PC-9 (cell line): ENCODE measurements at regions not wholly inside any gene's neighbourhood (a gene's known extent, or its start where the extent isn't known, plus 50 kb on each side); places are given as distances from the start of the nearest gene placed in this dataset.

Experiments used
- BruUV-seq: library from RNA; stranded (reverse); fragments of 400-500 nt; replicated peaks from 2 replicates; lab custom pipeline; 2021; lab: Mats Ljungman, UMichigan
- CTCF ChIA-PET: fragments of 300-600 bp; sonication (Branson Sonifier 250); formaldehyde crosslinking; loops from one replicate; lab custom pipeline; 2022; ENCODE audit warnings: antibody characterized with exemption; lab: Charles Lee
- POLR2A ChIA-PET: fragments of 300-600 bp; sonication (Branson Sonifier 250); formaldehyde crosslinking; loops from one replicate; lab custom pipeline; 2022; ENCODE audit warnings: antibody characterized with exemption; ENCODE audit not compliant: unreplicated experiment; lab: Charles Lee
- DNase-seq, 2 experiments: peaks; one replicate each; pipeline versions ENCODE4 v3.0.0 to v3.0.0-alpha.2; 2015 to 2022; ENCODE audit warnings: mixed read lengths in 1 of 2
- H2AFZ ChIP-seq: fragments of 200-600 bp; sonication (generic); 2 replicates; pipeline ENCODE4 v1.8.1; 2017; ENCODE audit warnings: antibody characterized with exemption
- H3F3A ChIP-seq: fragments of 200-600 bp; sonication (generic); 2 replicates; pipeline ENCODE4 v1.8.1; 2017; ENCODE audit warnings: antibody characterized with exemption, mild to moderate bottlenecking, low read depth; ENCODE audit not compliant: insufficient read depth
- H3K27ac ChIP-seq: fragments of 200-600 bp; sonication (generic); 2 replicates; pipeline ENCODE4 v1.6.1; 2016; ENCODE audit warnings: mixed run types
- H3K27me3 ChIP-seq: fragments of 200-600 bp; sonication (generic); 2 replicates; pipeline ENCODE4 v1.6.1; 2016; ENCODE audit warnings: low read depth, mixed run types; ENCODE audit not compliant: insufficient read depth
- H3K36me3 ChIP-seq: fragments of 200-600 bp; sonication (generic); 2 replicates; pipeline ENCODE4 v1.6.1; 2016; ENCODE audit warnings: low read depth, mixed run types
- H3K4me1 ChIP-seq: fragments of 200-600 bp; sonication (generic); replicated peaks from 2 replicates; pipeline ENCODE4 v1.6.1; 2016; ENCODE audit warnings: mixed run types; ENCODE audit not compliant: insufficient read depth
- H3K4me2 ChIP-seq: fragments of 200-600 bp; sonication (generic); 2 replicates; pipeline ENCODE4 v1.6.1; 2017; ENCODE audit warnings: mixed run types
- H3K4me3 ChIP-seq: fragments of 200-600 bp; sonication (generic); 2 replicates; pipeline ENCODE4 v1.6.1; 2016; ENCODE audit warnings: mixed run types
- H3K79me2 ChIP-seq: fragments of 200-600 bp; sonication (generic); 2 replicates; pipeline ENCODE4 v1.6.1; 2017; ENCODE audit warnings: low read depth, mixed run types
- H3K9me2 ChIP-seq: fragments of 200-600 bp; sonication (generic); 2 replicates; pipeline ENCODE4 v1.8.1; 2017; ENCODE audit warnings: mild to moderate bottlenecking; ENCODE audit not compliant: insufficient read depth
- H3K9me3 ChIP-seq: fragments of 200-600 bp; sonication (generic); 2 replicates; pipeline ENCODE4 v1.8.1; 2016; ENCODE audit warnings: low read depth; ENCODE audit not compliant: insufficient read depth
- H4K20me1 ChIP-seq: fragments of 200-600 bp; sonication (generic); 2 replicates; pipeline ENCODE4 v1.8.1; 2017; ENCODE audit not compliant: insufficient read depth
- CTCF ChIP-seq: fragments of 200-600 bp; sonication (generic); conservative IDR thresholded peaks from 2 replicates; pipeline ENCODE4 v1.6.1; 2017; ENCODE audit warnings: mixed run types, antibody characterized with exemption, mild to moderate bottlenecking, moderate library complexity
- EZH2 ChIP-seq: fragments of 200-600 bp; sonication (generic); IDR thresholded peaks from 2 replicates; pipeline ENCODE4 v1.8.0; 2017; ENCODE audit warnings: antibody characterized with exemption, low read depth
- intact Hi-C: fragments of 100-400 bp; cut with micrococcal nuclease; formaldehyde crosslinking; loops from one replicate; pipeline ENCODE4 v1.10.0; 2022; ENCODE audit not compliant: unreplicated experiment

DNA sequence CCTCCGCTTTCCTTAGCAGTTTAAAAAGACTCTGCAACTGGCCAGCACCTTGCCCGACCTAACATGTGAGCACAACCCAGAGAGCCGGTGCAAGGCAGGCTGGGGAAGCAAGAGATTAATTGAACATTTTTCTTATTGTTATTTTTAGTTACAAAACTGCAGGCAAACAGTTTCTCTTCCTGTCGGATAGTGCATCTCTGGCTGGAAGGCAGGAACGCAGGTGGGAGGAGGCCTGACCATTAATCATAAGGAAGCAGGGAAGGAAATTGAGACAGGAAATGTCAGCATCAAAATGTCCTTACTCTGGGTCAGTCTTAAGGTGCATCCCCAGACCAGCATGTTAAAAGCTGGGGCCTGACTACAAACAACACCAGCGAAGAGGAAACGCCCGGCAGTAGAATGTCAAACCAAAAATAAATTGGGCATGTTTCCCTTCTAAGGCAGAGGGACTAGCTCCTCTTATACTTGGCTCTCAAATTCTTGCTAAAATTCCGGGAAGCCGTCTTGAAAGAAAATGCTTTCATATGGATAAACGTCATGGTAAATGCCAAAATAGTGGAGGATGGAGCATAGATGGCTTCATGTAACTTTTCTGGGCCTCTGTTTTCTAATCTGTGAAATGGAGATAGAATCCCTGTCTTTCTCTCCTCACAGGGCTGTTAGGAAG is 226.8 kb downstream of the RAP2A start:
- H3K4me1 ChIP-seq, result no peaks in the 10 kb centered on the region
- no peak overlapping the region for H3K4me2 ChIP-seq
- no peak overlapping the region for H3K4me3 ChIP-seq
- no peak overlapping the region for H2AFZ ChIP-seq
- no peaks in the 10 kb centered on the region for H3K79me2 ChIP-seq
- H3K27ac ChIP-seq, result no peak overlapping the region
- TF ChIP-seq CTCF (no peak), EZH2 (no peak)
- no peak for DNase-seq
- no peaks in the 10 kb centered on the region for H3K9me3 ChIP-seq
- H3F3A ChIP-seq, result no peaks in the 10 kb centered on the region
- BruUV-seq, result no TSS peak
- no peaks in the 10 kb centered on the region for H3K36me3 ChIP-seq
- CTCF ChIA-PET, result no interaction called here
- 0 out of 2 replicates have a peak, but pooled peaks cover 3% of the 10 kb centered on the region for H3K27me3 ChIP-seq
- intact Hi-C loops, result loop anchor here (2.0 kb wide), 1 partner anchor 16 kb away; no protein-coding TSS in a partner anchor
- POLR2A ChIA-PET, result no interaction called here
- H3K9me2 ChIP-seq, result no peaks in the 10 kb centered on the region
- H4K20me1 ChIP-seq, result no peaks in the 10 kb centered on the region

GRCh38 chr13:97686594-97686993 is 252.6 kb downstream of the RAP2A start:
- no peaks in the 10 kb centered on the region for H4K20me1 ChIP-seq
- TF ChIP-seq CTCF (no peak), EZH2 (no peak)
- CTCF ChIA-PET, result no interaction called here
- H3K79me2 ChIP-seq, result no peaks in the 10 kb centered on the region
- H3K9me3 ChIP-seq, result no peaks in the 10 kb centered on the region
- no peaks in the 10 kb centered on the region for H3K27me3 ChIP-seq
- no peak overlapping the region for H3K4me2 ChIP-seq
- intact Hi-C loops, result no loop called here
- no peaks in the 10 kb centered on the region; the same call in 1 of the 2 replicates for H3K9me2 ChIP-seq
- BruUV-seq, result no TSS peak
- H3K4me1 ChIP-seq, result no peaks in the 10 kb centered on the region
- H3K4me3 ChIP-seq, result no peak overlapping the region
- no peaks in the 10 kb centered on the region for H3K36me3 ChIP-seq
- H3F3A ChIP-seq, result no peaks in the 10 kb centered on the region
- POLR2A ChIA-PET, result no interaction called here
- no peak overlapping the region for H2AFZ ChIP-seq
- no peak for DNase-seq
- H3K27ac ChIP-seq, result no peak overlapping the region

DNA sequence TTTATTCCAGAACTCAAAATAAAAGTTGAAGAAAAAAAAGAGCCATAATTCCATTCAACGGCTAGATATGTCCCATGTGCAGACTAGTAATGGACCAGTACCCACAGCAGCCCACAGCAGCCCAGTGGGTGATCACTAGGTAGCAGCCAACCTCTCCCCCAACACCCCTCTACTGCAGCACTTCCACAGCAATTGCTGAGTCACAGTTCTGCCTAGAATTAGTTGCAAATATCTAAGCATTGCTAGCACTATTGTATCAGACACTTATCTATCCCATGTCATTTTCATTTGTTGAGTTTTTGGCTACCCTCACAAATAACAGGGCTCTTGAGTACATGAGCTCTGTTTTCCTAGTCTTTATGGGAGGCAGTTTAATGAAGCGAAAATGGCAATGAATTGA is 258.7 kb downstream of the RAP2A start:
- no peak for DNase-seq
- Histone ChIP-seq H3K9me2 (no peaks in the 10 kb centered on the region), H3K27me3 (peaks cover 11% of the 10 kb centered on the region; the same call in 1 of the 2 replicates), H3F3A (no peaks in the 10 kb centered on the region), H3K79me2 (no peaks in the 10 kb centered on the region), H3K9me3 (no peaks in the 10 kb centered on the region), H2AFZ (no peak overlapping the region), H3K36me3 (no peaks in the 10 kb centered on the region), H3K4me1 (no peaks in the 10 kb centered on the region), H3K27ac (no peak overlapping the region), H3K4me2 (no peak overlapping the region), H4K20me1 (no peaks in the 10 kb centered on the region), H3K4me3 (no peak overlapping the region)
- BruUV-seq, result no TSS peak
- POLR2A ChIA-PET, result no interaction called here
- no peak for TF ChIP-seq CTCF
- TF ChIP-seq EZH2, result no peak
- CTCF ChIA-PET, result no interaction called here
- intact Hi-C loops, result no loop called here
